ENCODE measurements at regions not wholly inside any gene's neighbourhood (a gene's known extent, or its start where the extent isn't known, plus 50 kb on each side); places are given as distances from the start of the nearest gene placed in this dataset.

- no peaks in the 10 kb centered on the region for H3K4me1 ChIP-seq (ENCODE audit: insufficient read depth, low read length, poor library complexity, severe bottlenecking)
- no TSS peak for BruUV-seq (replicated peaks)
- ChIA-PET POLR2A (ENCODE audit: low non-redundant PET) (no interaction called here), CTCF (no interaction called here)
- peaks cover 9% of the 10 kb centered on the region for H3K9me3 ChIP-seq (ENCODE audit: low read depth, low read length, poor library complexity, severe bottlenecking)
- no peak for DNase-seq (ENCODE audit: low spot score)
- no peak overlapping the region for H3K4me3 ChIP-seq (ENCODE audit: low read depth, low read length, poor library complexity, severe bottlenecking)
- no peaks in the 10 kb centered on the region for H3K36me3 ChIP-seq (ENCODE audit: insufficient read depth, low read length, poor library complexity, severe bottlenecking)
- TF ChIP-seq, protein P1, sequence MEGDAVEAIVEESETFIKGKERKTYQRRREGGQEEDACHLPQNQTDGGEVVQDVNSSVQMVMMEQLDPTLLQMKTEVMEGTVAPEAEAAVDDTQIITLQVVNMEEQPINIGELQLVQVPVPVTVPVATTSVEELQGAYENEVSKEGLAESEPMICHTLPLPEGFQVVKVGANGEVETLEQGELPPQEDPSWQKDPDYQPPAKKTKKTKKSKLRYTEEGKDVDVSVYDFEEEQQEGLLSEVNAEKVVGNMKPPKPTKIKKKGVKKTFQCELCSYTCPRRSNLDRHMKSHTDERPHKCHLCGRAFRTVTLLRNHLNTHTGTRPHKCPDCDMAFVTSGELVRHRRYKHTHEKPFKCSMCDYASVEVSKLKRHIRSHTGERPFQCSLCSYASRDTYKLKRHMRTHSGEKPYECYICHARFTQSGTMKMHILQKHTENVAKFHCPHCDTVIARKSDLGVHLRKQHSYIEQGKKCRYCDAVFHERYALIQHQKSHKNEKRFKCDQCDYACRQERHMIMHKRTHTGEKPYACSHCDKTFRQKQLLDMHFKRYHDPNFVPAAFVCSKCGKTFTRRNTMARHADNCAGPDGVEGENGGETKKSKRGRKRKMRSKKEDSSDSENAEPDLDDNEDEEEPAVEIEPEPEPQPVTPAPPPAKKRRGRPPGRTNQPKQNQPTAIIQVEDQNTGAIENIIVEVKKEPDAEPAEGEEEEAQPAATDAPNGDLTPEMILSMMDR (conservative IDR thresholded peaks at IDR 0.05; ENCODE audit: low read depth, low read length) = no peak
- TF ChIP-seq EZH2 (IDR thresholded peaks at IDR 0.05; ENCODE audit: borderline replicate concordance, low read depth, low read length, poor library complexity, severe bottlenecking) = no peak
- no peak overlapping the region for H3K27ac ChIP-seq (ENCODE audit: low read depth, low read length, poor library complexity, severe bottlenecking)
- H3K27me3 ChIP-seq (replicated peaks; ENCODE audit: insufficient read depth, low read depth, low read length, poor library complexity) = peaks cover 19% of the 10 kb centered on the region
- intact Hi-C loops (cut with micrococcal nuclease; ENCODE audit: unreplicated experiment) = no loop called here
These were observed 78.9 kb upstream of the ACTRT2 start for GRCh38 chr1:2942410-2942809.

DNA sequence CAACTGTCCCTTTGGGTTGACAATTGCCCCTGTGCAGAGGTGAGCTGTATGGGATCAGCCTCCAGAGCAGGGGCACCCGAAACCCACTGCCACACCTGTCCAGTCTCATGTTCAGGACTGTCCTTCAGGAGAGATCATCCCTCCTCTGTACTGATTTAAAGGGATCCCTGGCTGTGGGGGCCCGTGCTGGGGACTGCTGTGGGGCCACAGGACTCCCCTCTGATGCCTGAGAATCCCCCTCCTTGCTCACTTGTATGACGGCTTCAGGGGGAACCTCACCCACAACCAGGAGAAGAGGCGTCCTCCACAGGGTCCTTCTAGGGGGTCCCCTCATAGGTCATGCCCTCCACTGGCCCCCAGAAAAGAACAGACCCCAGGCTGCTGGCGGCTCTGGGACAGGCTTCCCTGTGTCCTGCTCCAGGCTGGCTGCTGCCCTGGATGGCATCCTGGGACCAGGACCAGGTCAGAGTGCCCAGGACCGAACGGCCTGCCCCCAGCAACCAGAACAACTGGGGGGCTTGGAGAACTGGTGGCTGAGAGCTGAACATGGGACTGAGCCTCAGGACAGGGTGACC, 77.5 kb upstream of the ACTRT2 start:
- peaks cover 33% of the 10 kb centered on the region for H3K27me3 ChIP-seq (replicated peaks; ENCODE audit: insufficient read depth, low read depth, low read length, poor library complexity)
- intact Hi-C loops (cut with micrococcal nuclease; ENCODE audit: unreplicated experiment) = no loop called here
- H3K4me3 ChIP-seq (ENCODE audit: low read depth, low read length, poor library complexity, severe bottlenecking) = no peak overlapping the region
- TF ChIP-seq, protein P1 (conservative IDR thresholded peaks at IDR 0.05; ENCODE audit: low read depth, low read length) = no peak
- TF ChIP-seq EZH2 (IDR thresholded peaks at IDR 0.05; ENCODE audit: borderline replicate concordance, low read depth, low read length, poor library complexity, severe bottlenecking) = no peak
- no peak overlapping the region for H3K27ac ChIP-seq (ENCODE audit: low read depth, low read length, poor library complexity, severe bottlenecking)
- BruUV-seq (replicated peaks) = no TSS peak
- no peaks in the 10 kb centered on the region for H3K36me3 ChIP-seq (ENCODE audit: insufficient read depth, low read length, poor library complexity, severe bottlenecking)
- CTCF ChIA-PET = no interaction called here
- DNase-seq (ENCODE audit: low spot score) = no peak
- H3K4me1 ChIP-seq (ENCODE audit: insufficient read depth, low read length, poor library complexity, severe bottlenecking) = no peaks in the 10 kb centered on the region
- peaks cover 9% of the 10 kb centered on the region for H3K9me3 ChIP-seq (ENCODE audit: low read depth, low read length, poor library complexity, severe bottlenecking)
- POLR2A ChIA-PET (ENCODE audit: low non-redundant PET) = no interaction called here

GRCh38 chr1:2944705-2945104, 76.6 kb upstream of the ACTRT2 start:
- TF ChIP-seq, protein P1 (conservative IDR thresholded peaks at IDR 0.05; ENCODE audit: low read depth, low read length) = no peak
- TF ChIP-seq EZH2 (IDR thresholded peaks at IDR 0.05; ENCODE audit: borderline replicate concordance, low read depth, low read length, poor library complexity, severe bottlenecking) = no peak
- no peak overlapping the region for H3K27ac ChIP-seq (ENCODE audit: low read depth, low read length, poor library complexity, severe bottlenecking)
- no peaks in the 10 kb centered on the region for H3K36me3 ChIP-seq (ENCODE audit: insufficient read depth, low read length, poor library complexity, severe bottlenecking)
- peaks cover 39% of the 10 kb centered on the region for H3K27me3 ChIP-seq (replicated peaks; ENCODE audit: insufficient read depth, low read depth, low read length, poor library complexity)
- H3K9me3 ChIP-seq (ENCODE audit: low read depth, low read length, poor library complexity, severe bottlenecking) = peaks cover 9% of the 10 kb centered on the region
- no TSS peak for BruUV-seq (replicated peaks)
- intact Hi-C loops (cut with micrococcal nuclease; ENCODE audit: unreplicated experiment) = no loop called here
- DNase-seq (ENCODE audit: low spot score) = no peak
- POLR2A ChIA-PET (ENCODE audit: low non-redundant PET) = no interaction called here
- H3K4me1 ChIP-seq (ENCODE audit: insufficient read depth, low read length, poor library complexity, severe bottlenecking) = no peaks in the 10 kb centered on the region
- H3K4me3 ChIP-seq (ENCODE audit: low read depth, low read length, poor library complexity, severe bottlenecking) = no peak overlapping the region
- CTCF ChIA-PET = no interaction called here
